Right hindlimb (tissue), 1 donor: ENCODE measurements at regions not wholly inside any gene's neighbourhood (a gene's known extent, or its start where the extent isn't known, plus 50 kb on each side); places are given as distances from the start of the nearest gene placed in this dataset.
A peak's percentile ranks its signal among the peaks of the same experiment; 100 is the strongest.
"Not testable (repeated sequence)": the region's sequence is repeated elsewhere in the genome, so short reads cannot be mapped to it uniquely, and the experiment has no call there.

Experiments used
- DNase-seq: peaks from one replicate; pipeline ENCODE4 v3.0.0-alpha.2; 2018

- DNase-seq, result no peak
These were observed 106.0 kb downstream of the CDC7 start for GRCh38 chr1:91606546-91607078.

DNA sequence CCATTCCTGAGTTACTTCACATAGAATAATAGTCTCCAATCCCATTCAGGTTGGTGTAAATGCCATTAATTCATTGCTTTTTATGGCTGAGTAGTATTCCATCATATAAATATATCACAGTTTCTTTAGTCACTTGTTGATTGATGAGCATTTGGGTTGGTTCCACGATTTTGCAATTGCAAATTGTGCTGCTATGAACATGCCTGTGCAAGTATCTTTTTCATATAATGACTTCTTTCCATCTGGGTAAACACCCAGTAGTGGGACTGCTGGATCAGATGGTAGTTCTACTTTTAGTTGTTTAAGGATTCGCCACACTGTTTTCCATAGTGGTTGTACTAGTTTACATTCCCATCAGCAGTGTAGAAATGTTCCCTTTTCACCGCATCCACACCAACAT lies 107.0 kb downstream of the CDC7 start:
- DNase-seq, result not testable (repeated sequence)

GRCh38 chr1:91608876-91609275 lies 108.2 kb downstream of the CDC7 start:
- no peak for DNase-seq

DNA sequence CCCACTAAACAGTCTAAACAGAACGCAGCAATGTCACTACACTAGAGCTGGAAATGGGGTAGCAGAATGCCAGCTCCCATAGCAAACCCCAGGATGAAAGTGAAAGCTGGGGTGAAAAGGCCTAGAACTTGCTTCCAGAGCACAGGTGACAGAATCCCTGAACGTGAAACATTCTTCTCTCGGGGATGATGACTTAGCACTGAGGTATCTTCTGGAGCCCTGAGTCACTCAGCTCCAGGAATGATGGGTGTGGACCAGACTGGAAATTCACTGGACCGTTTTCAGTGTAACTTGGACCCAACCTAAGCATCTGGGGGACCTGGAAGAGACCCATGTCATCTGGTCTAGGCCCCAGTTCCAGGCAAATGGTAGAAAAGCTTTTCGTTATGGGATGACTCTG lies 108.9 kb downstream of the CDC7 start:
- DNase-seq, result no peak

DNA sequence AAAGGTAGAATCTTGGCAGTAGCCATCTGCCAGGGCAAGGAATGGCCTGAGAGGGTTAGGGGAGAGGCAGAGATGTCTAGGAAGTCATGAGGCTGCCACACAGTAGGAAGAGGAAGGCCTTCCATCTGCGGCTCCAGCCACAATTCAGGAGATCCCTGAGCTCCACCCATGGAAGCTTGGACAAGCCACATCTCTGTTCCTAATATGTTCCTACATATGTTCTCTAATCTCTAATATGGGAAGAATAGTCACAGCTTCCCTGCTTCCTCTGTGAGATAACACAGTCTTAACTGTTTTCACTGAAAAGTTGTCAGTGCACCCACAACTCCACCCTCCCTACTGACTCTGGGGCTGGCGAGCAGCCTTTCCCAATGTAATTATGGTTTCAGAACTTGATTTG lies 109.5 kb downstream of the CDC7 start:
- no peak for DNase-seq

DNA sequence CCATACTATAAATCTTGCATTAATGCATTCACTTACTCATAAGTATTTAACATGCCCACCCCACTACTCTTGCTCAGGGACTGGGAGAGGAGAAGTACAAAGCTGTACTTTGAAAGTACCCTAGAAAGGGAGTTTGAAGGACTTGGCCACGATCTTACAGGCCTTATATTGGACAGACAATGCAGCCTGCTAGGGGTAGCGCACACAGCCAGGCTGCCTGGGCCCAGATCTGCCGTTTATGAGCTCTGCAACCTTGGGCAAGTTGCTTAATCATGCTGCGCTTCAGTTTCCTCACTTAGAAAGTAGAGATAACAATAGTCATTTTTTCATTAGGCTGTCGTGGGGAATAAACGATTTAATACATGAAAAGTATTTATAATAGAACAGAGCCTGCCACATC lies 110.1 kb downstream of the CDC7 start:
- no peak for DNase-seq

DNA sequence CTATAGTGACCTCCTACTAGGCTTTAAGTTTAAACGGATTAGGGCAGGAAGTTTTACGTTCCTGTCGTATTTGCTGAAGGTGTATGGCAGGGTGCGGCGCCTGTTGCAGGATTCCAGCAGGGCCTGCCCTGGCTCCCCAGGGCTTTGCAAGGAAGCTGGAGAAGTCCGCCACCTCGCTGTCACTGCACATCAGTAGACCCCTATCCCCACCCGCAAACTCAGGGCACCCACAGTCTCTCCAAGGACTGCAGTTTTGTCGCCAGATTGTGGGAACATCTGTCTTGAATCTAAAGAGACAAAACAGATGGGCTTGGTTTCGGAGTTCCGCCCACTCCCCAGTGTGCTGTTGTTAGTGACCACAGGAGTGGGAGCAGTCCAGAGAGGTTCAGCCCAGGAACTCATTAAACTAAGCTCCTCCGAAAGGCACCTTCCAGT lies 110.8 kb downstream of the CDC7 start:
- DNase-seq, result no peak

DNA sequence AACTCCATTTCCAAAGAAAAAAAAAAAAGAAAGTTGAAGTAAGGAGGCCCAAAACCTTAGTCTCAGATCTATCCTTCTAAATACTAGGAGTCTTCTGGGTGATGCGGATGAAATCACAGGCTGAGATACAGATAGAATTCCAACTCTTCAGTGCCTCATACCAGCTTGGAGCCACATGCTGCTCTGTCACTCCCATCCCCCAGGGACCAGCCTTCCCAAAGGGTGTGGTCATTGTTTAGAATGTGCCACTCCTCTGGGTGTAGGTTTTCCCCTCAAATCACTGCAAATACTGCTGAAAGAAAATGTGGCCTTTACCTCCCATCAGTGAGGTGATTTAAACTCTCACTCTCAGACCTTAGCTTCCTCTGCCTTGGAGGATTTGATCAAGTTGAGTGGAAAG lies 112.9 kb downstream of the CDC7 start:
- no peak for DNase-seq

GRCh38 chr1:91616712-91617111 lies 116.1 kb downstream of the CDC7 start:
- no peak for DNase-seq

DNA sequence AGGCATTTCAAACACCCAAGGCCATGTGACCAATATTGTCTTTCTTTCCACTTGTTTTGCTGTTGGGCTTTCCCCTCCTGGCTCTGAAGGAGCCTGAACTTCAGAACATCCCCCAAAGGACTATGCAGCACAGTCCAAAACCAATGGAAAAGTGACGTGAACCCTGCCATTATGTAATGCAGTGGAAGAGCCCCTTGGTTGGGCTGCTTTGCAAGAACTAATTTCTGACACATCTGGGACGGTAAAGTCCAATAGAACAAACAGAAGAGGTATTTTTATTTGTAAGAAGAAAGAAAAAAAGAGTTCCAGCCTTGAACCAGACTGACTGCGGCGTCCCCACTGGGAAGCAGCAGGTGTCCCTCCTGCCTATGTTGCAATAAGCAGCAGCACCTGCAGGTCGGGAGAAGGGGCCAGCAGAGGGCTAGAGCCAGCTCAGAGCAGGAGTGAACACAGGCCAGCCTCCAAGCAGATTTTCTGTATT lies 116.7 kb downstream of the CDC7 start:
- DNase-seq, result peak; percentile 89

DNA sequence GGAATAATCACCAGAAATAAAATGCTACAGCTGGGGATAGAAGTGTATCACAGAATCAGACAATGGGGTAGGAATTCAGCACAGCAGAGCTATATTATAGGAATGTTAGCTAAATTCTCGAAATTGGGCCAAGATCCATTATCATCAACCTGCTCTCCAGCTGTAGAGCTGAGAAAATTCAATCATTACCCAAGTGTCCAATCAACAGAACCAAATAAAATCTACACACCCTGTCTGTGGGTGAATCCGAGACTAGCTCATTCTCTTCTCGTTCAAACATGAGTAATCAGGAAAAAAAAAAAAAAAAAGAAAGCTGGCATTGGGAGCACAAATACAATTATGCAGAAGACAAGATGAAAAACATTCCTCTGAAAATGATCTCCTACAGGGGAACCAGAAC lies 119.2 kb downstream of the CDC7 start:
- DNase-seq, result no peak

DNA sequence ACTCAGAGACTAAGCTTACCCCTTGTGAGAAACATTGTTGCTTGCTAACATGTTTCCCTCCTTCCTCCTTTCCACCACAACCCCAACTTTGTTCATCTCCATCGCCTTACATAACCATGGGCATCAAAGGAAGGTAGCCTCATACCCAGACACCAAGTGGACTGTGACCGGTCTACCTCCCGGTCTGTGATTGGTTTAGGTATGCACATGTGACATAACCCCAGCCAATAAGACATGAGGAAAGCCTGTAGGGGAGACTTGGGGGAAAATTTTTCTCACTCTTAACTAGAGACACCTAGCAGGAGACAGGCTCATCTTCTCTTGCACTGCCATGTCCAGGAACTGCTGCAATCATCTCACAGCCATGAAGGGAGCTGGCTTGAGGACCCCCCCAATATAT lies 120.7 kb downstream of the CDC7 start:
- DNase-seq, result no peak

- no peak for DNase-seq
These were observed 121.3 kb downstream of the CDC7 start for GRCh38 chr1:91621907-91622306.

GRCh38 chr1:91622616-91623015 lies 122.0 kb downstream of the CDC7 start:
- peak; percentile 66 for DNase-seq

GRCh38 chr1:91623020-91623419 lies 122.4 kb downstream of the CDC7 start:
- DNase-seq, result no peak

- no peak for DNase-seq
These were observed 123.7 kb downstream of the CDC7 start for GRCh38 chr1:91624331-91624730.
